Hematopoietic multipotent progenitor cell treated with erythropoietin and hydrocortisone succinate and interleukin-3 and kit ligand, for 15 days (in vitro differentiated cells): ENCODE measurements at regions not wholly inside any gene's neighbourhood (a gene's known extent, or its start where the extent isn't known, plus 50 kb on each side); places are given as distances from the start of the nearest gene placed in this dataset.
"Not testable (repeated sequence)": the region's sequence is repeated elsewhere in the genome, so short reads cannot be mapped to it uniquely, and the experiment has no call there.

Source experiments
- DNase-seq: peaks from one replicate; pipeline ENCODE4 v3.0.0-alpha.2; 2015; ENCODE audit warnings: low spot score

GRCh38 chr3:88408935-88409334 lies 259.2 kb downstream of the C3orf38 start:
- no peak for DNase-seq

DNA sequence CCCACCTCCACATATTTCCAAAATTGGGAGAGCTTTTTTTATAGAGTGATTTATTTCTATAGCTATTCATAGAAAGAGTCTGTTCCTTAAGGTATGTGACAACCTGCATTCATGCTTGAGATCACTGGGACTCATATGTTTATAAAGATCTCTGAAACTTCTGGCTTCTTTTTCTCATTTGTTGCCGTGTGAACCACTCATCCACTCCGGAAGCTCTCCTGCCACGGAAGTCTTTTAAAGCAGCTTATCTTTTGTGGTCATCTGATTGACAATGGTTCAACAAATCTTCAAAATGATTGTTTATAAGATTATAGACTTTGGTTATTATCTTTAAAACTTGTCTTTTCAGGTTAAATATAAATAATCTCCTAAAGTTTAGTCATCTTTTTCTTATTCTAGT lies 260.5 kb downstream of the C3orf38 start:
- no peak for DNase-seq

DNA sequence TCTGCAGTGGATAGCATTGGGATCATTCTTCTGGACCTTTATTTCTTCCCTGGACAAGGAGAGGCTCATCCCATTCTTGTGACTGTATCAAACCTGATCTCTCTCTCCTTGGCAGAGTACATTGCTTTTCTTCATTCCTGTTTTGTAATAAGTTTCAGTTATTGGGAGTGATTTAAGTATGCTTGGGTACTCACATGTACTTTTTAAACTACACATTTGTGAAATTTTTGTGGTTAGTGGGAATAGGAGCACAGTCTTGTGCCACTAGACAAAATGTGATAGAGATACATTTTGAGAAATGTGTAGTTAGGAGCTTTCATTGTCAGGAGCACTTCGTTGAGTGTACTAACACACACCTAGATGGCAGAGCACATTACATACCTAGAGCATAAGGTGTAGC lies 262.6 kb downstream of the C3orf38 start:
- DNase-seq, result no peak

GRCh38 chr3:88416436-88416835 lies 266.7 kb downstream of the C3orf38 start:
- no peak for DNase-seq

GRCh38 chr3:88418219-88418618 lies 268.5 kb downstream of the C3orf38 start:
- DNase-seq, result no peak

- DNase-seq, result no peak
These were observed 283.8 kb downstream of the C3orf38 start for GRCh38 chr3:88433568-88433967.

DNA sequence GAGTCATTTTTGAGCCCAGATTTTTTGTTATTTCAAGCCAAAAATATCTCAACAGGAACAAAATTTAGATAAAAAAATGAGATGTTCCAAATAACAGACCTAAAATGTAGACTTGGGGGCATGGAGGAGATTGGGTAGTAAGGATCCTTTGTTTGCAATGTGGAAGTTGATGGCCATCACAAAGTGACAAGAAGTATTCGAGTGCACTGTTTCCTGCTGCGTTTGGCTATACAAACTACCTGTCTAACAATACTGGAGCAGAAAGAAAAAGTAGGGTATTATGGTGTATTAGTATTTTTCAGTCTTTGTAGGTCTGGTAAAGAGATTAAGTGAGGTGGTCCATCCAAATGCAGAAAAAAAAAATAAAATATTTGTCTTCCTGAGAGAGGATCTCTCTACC lies 284.2 kb downstream of the C3orf38 start:
- no peak for DNase-seq

GRCh38 chr3:88440701-88441100 lies 290.9 kb downstream of the C3orf38 start:
- no peak for DNase-seq

DNA sequence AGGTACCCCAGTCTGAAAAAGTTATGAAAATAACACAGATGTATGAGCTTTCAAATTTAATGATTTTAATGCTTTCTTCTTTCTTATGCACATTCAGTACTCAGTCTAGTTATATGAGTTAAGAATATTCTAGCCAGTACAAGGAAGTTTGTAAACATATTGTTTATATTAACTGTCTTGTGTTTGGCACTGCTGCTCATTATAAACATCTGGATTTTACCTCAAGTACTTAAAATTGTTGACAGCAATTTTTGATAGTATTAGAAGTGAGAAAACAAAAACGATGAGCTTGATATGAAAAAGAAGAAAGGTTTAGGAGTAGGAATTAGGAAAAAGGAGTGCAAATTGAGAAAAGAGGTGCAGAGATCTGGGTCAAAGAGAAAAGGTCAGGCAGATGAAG lies 293.3 kb downstream of the C3orf38 start:
- DNase-seq, result no peak

DNA sequence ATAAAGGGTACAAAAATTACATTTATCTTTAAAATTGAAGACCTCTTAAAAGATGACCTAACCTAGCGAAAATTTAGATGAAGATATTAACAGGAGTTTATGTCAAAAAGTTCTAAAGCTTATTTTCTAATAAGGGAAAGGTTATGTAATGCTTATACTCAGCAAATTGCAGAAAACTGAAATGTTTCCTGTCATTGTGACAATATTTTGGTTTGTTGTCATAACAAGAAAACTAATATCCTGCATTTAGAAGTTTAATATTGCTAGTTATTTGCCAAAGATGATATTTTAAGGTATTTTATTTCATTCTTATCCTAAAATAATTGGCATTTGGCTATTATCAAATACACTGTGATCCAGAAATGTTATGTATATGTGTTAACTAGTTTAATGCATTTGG lies 294.5 kb downstream of the C3orf38 start:
- no peak for DNase-seq

DNA sequence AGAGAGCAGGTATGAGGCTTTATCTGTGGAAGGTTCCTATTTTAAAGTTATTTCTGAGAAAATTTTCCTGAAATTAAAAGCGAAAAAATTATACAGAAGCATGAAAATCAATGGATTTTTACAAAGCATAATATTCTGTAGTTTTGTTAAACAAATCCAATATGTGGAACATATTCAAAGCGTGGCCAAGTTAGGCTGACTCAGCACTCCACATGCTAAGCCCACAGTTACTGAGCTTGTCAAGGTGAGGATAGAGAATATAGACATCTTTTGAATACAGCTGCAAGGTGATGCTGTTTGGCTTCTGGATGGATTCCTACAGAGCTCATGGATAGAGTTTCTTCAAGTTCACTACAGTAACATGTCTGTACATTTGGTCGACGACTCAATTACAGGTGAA lies 302.5 kb downstream of the C3orf38 start:
- DNase-seq, result no peak

GRCh38 chr3:88460369-88460768 lies 310.6 kb downstream of the C3orf38 start:
- DNase-seq, result no peak

DNA sequence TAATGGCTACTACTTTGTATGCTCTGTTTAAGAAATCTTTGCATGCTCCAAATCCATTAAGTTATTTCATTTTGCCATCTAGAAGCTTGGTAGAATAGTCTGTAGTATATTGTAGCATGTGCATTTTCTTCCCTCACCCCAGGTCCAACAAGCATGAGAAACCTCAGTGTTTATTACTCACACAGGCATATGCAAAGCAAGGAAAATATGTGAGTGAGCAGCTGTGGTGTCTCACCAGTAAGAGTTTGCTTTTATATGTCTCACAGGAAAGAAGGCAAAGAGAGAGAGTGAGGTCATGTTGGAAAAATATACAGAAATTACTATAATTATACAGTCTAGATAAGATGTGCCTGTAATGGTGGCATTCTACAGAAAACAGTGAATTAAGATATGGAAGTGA lies 312.5 kb downstream of the C3orf38 start:
- no peak for DNase-seq

GRCh38 chr3:88467191-88467590 lies 317.4 kb downstream of the C3orf38 start:
- no peak for DNase-seq

GRCh38 chr3:88469216-88469615 lies 319.5 kb downstream of the C3orf38 start:
- no peak for DNase-seq

DNA sequence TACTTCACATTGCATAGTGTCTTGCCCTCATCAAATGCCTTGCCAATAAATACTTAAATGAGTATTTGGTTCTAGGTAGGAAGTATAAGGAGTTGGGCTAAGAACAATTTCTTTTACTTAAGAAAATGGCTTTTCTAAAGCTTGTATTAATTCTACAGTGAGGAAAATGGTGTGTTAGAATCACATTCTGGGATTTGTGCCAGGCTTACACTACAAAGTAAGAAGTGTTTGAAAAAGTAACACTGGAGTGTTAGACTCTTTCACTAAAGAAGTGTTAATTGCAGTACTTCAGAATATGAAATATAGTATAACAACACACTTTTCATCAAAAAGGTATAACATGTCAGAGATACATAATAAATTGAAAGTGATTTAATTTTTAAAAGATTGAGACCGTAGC lies 328.7 kb downstream of the C3orf38 start:
- no peak for DNase-seq

DNA sequence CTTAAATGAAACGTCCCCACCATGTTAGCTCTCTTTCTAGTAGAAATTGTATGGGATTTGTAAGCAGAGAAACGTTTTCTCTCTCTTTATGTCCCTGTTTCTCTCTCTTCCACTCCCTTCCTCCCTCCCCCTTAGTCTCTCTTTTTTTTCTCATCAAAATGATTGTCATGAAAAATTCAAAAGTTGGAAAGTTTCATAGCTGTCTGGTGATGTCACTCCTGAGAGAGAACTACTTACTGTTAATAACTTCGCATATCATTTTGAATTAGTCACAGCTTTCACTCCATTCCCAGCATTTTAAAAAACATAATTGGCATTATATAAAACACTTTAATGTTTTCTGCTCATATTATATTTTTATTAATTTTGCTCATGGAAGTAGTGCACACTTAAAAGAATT lies 331.1 kb downstream of the C3orf38 start:
- no peak for DNase-seq

GRCh38 chr3:88485001-88485400 lies 335.2 kb downstream of the C3orf38 start:
- no peak for DNase-seq

DNA sequence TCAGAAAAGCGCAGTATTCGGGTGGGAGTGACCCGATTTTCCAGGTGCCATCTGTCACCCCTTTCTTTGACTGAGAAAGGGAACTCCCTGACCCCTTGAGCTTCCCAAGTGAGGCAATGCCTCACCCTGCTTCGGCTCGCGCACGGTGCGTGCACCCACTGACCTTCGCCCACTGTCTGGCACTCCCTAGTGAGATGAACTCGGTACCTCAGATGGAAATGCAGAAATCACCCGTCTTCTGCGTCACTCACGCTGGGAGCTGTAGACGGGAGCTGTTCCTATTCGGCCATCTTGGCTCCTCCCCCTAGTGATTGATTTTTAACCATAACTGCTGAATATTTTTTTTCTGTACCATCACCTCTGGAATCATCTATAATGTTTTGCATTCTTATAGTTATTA lies 359.1 kb downstream of the C3orf38 start:
- not testable (repeated sequence) for DNase-seq

- DNase-seq, result no peak
These were observed 359.8 kb downstream of the C3orf38 start for GRCh38 chr3:88509582-88509981.

GRCh38 chr3:88528494-88528893 lies 378.7 kb downstream of the C3orf38 start:
- no peak for DNase-seq

GRCh38 chr3:88534534-88534933 lies 384.8 kb downstream of the C3orf38 start:
- no peak for DNase-seq

- no peak for DNase-seq
These were observed 385.8 kb downstream of the C3orf38 start for GRCh38 chr3:88535563-88535962.

GRCh38 chr3:88542916-88543315 lies 393.2 kb downstream of the C3orf38 start:
- no peak for DNase-seq

DNA sequence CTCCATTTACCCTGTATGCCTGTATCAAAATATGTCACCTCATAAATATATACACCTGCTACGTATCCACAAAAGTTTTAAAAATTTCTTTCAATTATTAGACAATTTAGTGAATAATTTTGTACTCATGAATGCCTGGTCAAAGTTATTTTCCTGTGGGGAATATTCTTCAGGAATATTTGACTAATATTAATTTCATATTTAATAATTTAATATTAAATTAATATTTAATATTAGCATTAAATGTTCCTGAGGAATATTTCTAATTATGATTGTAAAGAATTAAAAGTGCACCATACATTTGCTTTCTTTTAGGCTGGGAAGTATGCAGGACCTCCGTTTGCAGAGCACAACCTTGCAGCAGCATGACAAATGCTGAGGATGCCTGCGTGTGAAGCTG lies 422.7 kb downstream of the C3orf38 start:
- no peak for DNase-seq
